Mesenteric fat pad (tissue), 1 donor: ENCODE measurements at regions not wholly inside any gene's neighbourhood (a gene's known extent, or its start where the extent isn't known, plus 50 kb on each side); places are given as distances from the start of the nearest gene placed in this dataset.

ENCODE experiments used
- DNase-seq: peaks from one replicate; pipeline ENCODE4 v3.0.0-alpha.2; 2020; ENCODE audit warnings: low spot score
- donor health status: DM: yes; HTN: yes; CAD: no.

DNA sequence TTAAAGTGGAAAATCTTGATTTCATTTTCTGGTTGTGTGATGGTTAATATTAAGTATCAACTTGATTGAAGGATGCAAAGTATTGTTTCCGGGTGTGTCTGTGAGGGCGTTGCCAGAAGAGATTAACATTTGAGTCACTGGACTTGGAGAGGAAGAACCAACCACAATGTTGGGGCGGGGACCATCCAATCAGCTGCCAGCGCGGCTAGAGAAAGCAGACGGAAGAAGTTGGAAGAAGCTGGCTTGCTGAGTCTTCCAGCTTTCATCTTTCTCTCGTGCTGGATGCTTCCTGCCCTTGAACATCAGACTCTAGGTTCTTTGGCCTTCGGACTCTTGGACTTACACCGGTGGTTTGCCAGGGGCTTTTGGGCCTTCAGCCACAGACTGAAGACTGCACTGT lies 832.6 kb upstream of the TMPRSS15 start:
- no peak for DNase-seq

DNA sequence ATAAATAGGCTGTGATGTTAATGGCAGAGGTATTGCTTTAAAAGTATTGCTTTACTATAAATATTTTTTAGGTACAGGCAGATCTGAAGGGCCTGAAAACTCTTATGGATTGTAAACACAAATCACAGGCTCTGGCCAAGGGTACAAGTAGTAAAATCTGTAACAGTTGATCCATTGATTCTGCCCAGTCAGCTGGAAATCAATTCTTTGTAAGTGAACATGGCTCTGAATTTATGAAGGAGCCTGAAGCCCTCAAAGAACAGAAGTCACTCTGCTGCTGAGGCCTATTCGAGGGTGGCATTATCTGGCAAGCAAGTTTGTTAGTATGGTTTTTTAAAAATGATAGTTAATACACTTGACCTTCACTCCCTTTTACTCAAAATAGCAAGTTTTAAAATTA lies 834.0 kb upstream of the TMPRSS15 start:
- no peak for DNase-seq

DNA sequence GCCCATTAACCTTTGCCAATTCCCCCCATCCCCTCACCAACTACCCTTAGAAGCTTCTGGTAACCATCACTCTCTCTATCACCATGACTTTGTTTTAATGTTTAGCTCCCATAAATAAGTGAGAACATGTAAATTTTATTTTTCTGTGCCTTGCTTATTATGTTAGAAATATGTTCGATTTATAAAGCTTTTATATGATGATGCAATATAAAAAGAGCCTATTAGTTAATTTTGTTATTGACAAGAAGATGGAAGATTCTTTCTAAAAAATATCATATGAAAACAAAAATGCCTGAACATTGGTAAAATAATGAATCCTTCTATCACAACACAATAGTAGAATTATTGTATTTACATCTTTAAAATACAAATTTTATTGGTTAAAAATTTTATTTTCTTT lies 836.1 kb upstream of the TMPRSS15 start:
- DNase-seq, result no peak

DNA sequence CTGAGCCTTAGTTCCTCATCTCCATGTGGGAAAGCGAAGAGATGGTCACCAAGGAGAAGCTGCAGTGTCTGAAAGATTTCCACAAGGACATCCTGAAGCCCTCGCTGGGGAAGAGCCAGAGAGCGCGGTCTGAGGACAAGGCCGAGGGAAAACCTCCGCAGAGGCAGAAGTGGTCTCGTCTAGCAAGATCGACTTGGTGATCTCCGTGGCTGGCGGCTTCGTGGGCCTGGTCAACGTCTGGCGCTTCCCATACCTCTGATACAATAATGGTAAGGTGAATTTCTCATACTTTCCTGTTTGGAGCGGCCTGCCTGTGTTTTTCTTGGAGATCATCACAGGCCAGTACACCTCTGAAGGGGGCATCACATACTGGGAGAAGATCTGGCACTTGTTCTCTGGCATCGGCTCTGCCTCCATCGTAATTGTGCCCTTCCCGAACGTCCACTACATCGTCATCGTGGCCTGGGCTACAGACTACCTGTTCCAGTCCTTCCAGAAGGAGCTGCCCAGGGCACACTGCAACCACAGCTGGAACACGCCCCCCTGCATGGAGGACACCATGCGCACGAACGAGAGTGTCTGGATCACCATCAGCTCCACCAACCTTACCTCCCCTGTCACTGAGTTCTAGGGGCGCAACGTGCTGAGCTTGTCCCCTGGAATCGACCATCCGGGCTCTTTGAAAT lies 841.1 kb upstream of the TMPRSS15 start:
- DNase-seq, result peak; percentile 83

DNA sequence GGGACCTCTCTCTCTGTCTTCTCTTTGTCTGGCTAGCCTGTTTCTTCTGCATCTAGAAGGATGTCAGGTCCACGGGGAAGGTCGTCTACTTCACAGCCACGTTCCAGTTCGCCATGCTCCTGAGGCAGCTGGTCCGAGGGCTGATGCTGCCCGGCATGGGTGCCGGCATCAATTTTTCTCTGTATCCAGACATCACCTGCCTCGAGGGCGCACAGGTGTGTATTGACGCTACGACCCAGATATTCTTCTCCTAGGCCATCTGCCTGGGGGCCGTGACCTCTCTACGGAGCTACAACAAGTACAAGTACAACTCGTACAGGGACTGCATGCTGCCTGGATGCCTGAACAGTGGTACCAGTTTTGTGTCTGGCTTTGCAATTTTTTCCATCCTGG lies 841.6 kb upstream of the TMPRSS15 start:
- peak; percentile 65 for DNase-seq

DNA sequence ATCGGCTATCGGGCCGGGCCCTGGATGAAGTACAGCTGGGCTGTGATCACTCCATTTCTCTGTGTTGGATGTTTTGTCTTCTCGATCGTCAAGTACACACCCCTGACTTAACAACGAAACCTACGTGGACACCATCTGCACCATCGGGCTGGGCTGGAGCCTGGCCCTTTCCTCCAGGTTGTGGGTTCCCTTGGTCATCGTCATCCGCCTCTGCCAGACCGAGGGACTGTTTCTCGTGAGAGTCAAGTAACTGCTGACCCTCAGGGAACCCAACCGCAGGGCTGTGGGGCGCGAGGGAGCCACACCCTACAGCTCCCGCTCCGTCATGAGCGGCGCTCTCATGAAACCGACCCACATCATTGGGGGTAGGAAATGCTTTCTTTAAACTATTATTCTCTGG lies 842.4 kb upstream of the TMPRSS15 start:
- no peak for DNase-seq

DNA sequence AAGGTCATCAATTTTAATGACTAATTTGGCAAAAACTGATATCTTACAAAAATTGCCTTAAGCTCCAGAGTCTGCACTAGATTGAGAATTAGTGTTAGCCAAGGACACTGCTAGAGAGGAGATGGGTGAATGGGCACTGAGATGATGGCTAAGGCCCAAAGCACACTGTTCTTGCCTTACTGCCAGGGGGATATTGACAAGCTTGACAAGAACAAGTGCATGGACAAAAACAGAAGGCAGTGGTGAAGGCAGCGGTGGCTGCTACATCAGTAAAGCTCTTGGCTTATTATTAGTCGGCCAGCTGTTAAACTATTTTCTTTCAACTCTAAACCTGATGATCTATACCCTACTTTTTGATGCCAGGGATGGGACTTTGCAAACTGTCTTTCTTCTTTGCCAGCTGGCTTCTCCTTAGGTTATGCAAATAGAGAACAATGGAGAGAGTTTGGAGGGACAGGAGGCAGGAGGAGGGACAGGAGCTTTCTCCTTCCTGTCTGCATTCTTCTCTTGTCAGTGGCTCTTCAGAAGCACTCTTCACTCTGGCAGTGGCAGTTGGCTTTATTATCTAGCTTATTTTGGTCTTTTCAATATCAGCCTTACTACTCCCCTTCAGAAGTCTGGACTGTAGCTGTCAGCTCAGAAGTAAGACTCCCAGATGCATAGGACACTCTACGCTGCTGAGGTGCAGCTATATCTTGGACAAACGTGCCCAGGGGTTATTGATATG lies 853.5 kb upstream of the TMPRSS15 start:
- DNase-seq, result no peak

DNA sequence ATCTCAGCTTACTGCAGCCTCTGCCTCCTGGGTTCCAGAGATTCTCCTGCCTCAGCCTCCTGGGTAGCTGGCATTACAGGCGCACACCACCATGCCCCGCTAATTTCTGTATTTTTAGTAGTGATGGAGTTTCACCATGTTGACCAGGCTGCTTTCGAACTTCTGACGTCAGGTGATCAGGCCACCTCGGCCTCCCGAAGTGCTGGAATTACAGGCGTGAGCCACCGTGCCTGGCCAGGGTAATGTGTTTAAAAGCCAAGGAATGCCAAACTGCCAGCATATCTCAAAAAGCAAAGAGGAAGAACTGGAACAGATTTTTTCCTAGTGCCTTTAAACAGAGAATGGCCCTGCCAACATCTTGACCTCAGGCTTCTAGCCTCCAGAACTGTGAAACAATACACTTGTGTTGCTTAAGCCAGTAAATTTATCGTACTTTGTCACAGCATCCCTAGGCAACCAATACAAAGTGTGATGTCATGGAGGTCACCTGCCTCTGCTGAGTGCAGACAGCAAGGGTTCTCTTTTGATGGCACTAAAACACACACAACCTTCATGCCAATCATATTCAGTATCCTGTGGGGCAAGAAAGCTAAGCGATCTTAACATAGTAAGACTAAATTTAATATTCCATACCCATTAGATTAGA lies 858.3 kb upstream of the TMPRSS15 start:
- DNase-seq, result no peak

DNA sequence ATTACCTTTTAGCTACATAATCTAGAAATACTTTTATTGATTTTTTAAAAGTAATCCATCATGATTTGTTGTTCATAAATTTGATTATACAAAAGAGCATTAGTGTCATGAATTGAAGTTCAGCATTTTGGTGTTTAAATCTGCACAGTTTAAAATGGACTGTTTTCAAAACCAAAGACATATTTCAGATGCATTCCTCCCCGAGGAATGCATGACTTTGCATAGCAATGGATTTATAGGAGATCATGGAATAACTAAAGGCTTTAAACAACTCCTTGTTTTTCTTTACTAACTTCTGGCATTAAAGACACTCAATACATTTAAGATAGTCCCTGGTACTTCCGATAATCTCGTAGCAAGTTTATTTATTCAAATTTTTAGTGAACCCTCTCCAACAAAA lies 863.1 kb upstream of the TMPRSS15 start:
- DNase-seq, result no peak

DNA sequence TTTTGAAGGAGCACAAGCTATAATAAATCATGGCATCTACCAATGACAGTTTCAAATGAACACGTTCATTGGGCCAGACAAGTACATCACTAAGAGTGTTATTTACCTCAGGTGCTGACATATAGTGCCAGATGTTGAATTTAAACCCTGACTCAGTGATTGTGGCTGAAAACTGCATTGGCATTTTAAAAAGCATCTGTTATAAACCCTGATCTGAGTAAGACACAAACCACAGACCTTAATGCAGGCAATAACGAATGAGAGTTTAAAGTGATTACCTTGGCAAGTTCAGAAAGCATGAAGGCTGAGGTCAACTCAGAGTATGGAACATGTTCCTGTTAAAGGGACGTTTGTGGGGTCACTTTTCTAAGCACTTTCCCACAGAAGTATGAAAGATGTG lies 865.1 kb upstream of the TMPRSS15 start:
- no peak for DNase-seq

DNA sequence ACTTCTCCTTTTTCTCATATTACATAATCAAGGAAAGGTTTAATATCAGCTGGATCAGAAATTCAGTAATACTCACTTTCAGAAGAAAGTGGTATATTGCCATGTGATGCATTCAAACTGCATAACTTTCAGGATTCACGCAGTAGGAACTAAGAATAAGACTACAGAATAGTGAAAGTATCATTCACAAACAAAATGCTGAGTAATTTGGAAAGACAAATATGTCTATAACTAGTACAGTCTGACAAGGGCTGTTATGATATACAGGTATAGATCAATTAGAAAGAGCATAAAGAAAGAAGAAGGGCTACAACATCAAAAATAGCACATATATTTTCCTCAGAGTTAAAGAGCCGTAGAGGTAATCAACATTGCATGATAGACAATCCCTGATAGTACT lies 871.5 kb upstream of the TMPRSS15 start:
- DNase-seq, result no peak

DNA sequence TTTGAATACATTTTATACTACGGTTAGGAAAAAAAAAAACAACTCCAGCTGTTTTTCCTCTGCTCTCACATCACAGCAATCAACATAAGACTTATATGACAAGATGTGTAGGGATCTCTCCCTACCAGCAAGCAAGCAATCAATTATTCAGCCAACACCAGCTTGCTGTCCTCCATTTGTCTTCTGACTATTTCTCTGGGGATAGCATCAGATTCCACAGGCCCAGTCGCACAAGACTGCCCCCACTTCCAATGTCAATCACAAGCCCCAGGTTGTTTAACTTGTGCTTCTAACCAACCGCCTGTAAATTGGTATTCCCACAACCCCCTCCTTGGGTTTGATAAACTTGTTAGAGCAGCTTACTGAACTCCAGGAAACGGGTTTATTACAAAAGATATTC lies 873.1 kb upstream of the TMPRSS15 start:
- no peak for DNase-seq

DNA sequence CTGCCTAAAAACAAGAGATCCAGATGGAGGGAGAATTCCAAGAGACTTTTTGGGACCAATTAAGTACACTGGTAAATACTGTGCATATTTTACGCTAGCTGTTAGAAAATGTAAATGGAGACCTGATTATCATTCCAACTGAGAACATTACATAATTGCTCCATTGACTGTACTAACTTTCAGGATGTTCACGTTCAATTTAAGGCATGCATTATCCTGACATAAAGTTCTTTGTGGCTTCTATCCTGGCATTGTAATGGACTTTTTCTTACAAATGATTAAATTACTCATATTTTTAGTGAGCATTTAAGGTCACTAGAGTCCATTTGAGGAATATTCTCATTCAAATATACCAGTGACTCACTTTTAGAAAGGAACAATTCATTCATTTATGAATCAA lies 883.3 kb upstream of the TMPRSS15 start:
- DNase-seq, result no peak

DNA sequence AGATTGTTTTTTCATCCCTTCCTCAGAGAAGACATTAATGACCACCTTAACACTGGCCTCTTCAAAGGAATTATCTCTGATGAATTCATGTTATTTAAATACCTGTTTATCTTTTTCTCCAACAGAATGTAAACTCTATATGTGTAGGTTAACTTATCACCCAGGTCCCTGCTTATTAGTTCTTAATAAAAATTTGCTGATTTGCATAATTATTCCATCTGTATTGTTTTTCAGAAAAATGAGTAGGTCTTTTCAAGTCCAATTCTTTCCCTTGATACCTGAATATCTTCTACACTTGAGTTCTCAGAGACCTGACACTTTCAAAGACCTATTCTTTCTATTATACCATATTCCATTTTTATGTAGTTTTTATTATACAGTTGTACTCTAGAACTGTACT lies 886.7 kb upstream of the TMPRSS15 start:
- no peak for DNase-seq

DNA sequence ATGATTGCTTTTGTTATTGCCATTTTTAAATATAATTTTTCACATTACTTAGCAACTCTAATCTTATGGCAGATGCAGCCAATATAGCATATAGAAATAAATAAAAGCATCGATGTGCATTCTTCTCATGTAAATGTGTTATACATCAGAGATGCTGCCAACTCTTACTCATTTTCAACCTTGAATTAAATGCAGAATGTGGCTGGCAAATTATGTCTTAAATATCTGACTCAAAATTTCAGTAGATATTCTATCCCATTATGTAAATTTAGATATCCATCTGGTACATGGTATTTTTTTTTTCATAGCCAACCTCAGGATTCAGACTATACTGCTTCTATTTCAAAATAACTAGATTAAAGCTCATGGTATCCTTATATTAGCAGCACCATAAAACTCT lies 916.7 kb upstream of the TMPRSS15 start:
- DNase-seq, result no peak

DNA sequence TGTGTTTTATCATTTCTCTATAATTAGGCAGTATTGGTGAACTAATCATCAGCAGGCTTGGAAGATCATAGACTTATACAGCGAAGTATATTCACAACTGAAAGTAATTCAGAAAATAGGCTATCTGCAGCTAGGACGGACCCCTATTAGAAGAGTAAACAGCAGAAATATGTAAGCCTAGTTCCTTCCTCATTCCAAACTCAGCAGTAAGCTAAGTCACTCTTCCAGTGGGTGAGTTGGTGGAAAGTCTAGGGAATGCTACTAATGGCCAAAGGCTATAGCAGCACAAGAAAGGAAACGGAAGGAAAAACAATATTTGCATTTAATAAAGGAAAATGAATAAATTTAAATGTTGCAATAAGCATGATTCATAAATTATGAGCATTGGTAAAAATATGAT lies 918.1 kb upstream of the TMPRSS15 start:
- DNase-seq, result no peak

DNA sequence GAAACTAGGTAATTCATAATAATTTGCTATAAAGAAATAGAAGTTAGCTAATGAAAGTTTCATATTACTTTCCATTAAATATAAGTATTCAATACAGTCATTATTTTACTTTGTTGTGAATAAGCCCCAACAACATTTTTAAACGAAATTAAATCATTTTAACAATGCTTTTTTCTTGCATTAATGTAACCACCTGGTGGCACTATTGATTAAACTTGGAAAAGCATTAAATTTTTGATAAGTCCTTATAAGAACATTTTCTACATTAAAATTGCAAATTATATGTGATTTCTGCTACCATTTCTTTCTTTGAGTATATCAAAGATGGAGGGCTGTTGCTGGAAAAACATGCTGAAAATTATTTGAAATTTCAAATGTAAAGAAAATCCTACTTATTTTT lies 918.8 kb upstream of the TMPRSS15 start:
- DNase-seq, result no peak

DNA sequence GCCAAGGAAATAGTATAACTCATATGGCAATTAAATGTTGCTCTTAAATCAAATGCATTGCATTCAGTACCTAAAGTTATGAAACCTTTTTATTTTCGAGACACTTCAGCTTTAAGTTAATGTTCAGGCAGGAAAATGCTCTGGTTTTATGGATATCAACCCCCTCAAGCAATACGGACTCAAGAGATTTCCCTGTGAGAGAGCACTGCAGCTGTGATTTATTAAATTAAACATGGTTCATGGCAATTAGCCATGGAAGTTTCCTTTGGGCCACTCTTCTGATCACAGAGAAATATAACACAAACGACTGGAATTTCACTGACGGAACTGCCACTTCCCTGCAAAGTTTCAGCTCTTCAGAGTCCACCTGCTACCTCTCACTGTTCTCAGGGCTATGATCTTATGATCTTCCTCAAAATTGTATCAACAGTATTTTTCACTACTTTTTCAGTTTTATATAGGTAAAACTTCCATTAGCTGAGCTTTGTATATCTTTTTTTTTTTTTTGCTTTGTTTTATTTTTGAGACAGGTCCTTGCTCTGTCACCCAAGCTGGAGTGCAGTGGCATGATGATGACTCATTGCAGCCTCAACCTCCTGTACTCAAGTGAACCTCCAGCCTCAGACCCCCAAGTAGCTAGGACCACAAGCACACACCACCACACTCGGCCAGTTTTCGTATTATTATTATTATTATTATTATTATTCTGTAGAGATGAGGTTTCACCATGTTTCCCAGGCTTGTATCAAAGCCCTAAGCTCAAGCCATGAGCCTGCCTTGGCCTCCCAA lies 923.1 kb upstream of the TMPRSS15 start:
- no peak for DNase-seq

DNA sequence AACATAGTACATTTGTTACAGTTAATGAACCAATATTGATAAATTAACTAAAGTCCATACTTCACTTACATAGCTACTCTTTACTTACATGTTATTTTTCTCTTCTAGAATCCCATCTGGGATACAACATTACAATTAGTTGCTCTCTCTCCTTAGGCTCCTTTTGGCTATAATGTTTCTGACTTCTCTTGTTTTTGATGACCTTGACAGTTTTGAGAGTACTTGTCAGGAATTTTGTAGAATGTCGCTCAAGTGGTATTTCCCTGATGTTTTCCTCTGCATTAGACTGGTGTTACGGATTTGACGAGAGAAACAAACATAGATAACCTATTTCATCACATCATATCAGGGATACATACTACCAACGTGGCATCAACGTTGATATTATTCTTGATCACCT lies 925.4 kb upstream of the TMPRSS15 start:
- no peak for DNase-seq

DNA sequence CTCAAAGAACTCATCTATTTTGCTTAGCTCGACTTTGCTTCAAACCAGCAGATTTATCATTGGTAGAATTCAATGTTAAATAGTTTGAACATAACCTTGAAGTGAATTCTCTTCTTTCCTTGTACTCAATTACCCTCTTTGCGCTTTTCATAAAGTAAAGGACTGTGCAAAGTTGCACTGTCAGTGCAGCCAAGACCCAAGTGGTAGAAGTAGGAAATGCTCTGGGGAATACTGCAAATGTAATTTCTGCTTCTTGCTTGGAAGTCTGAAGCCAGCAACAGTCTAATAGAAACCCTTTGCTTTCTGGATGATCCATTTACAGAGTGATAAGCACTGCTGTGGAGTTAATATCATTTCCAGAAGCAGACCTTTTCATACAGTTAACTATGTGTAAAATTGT lies 936.7 kb upstream of the TMPRSS15 start:
- no peak for DNase-seq

DNA sequence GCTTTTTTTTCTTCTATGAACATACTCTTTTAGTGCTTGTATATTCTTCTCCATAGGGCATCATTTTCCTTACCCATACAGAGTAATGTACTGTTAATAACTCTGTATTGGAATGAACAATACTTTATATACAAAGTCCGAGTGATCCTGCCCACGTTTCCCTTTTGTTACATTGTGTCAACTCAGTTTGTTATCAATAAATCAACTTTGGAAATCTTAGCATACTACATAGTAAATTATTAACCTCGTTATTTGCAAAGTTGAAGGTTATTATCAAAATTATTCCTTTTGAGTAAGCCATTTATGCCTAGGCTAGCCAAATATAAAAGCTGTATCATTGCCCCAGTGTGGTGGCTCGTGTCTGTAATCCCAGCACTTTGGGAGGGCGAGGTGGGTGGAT lies 937.4 kb upstream of the TMPRSS15 start:
- DNase-seq, result no peak

DNA sequence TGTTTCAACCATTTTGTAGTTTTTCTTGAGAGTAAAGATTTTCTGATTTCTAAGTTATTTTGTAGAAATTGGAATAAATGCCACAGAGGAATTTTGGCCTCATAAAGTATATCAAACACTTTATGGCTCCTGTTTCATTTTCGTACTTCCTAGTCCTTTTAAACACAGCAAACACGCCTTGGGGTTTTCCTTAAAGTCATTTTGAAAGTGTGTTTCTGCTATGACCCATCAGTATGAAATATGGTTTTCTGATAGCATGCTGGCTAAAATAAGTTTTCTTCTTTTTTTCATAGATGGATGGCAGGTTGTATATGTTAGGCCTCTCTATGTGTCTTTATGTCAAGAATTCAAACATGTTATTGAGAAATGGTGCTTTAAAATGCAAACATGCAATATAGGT lies 940.1 kb upstream of the TMPRSS15 start:
- no peak for DNase-seq
